ENCODE measurements at regions not wholly inside any gene's neighbourhood (a gene's known extent, or its start where the extent isn't known, plus 50 kb on each side); places are given as distances from the start of the nearest gene placed in this dataset.
"Not testable (repeated sequence)": the region's sequence is repeated elsewhere in the genome, so short reads cannot be mapped to it uniquely, and the experiment has no call there.

GRCh38 chr6:25127076-25127837 lies 151.9 kb upstream of the CARMIL1 start:
- DNase-seq = no peak

- DNase-seq = no peak
These were observed 148.7 kb upstream of the CARMIL1 start for GRCh38 chr6:25130518-25130917.

GRCh38 chr6:25132934-25133333 lies 146.2 kb upstream of the CARMIL1 start:
- DNase-seq = no peak

GRCh38 chr6:25133568-25133967 lies 145.6 kb upstream of the CARMIL1 start:
- DNase-seq = no peak

GRCh38 chr6:25136854-25137253 lies 142.3 kb upstream of the CARMIL1 start:
- DNase-seq = no peak

GRCh38 chr6:25137480-25137879 lies 141.7 kb upstream of the CARMIL1 start:
- DNase-seq = no peak

GRCh38 chr6:25137916-25138232 lies 141.3 kb upstream of the CARMIL1 start:
- DNase-seq = no peak

GRCh38 chr6:25138233-25138933 lies 140.8 kb upstream of the CARMIL1 start:
- DNase-seq = peak in 8 of 14 donors; percentile 10 to 39 (median 18)

- no peak for DNase-seq
These were observed 140.2 kb upstream of the CARMIL1 start for GRCh38 chr6:25138934-25139415.

GRCh38 chr6:25139608-25140007 lies 139.6 kb upstream of the CARMIL1 start:
- not testable (repeated sequence) for DNase-seq

- DNase-seq = no peak
These were observed 136.7 kb upstream of the CARMIL1 start for GRCh38 chr6:25142506-25142905.

- DNase-seq = no peak
These were observed 134.3 kb upstream of the CARMIL1 start for GRCh38 chr6:25144919-25145318.

GRCh38 chr6:25147223-25147622 lies 132.0 kb upstream of the CARMIL1 start:
- no peak for DNase-seq

- no peak for DNase-seq
These were observed 129.1 kb upstream of the CARMIL1 start for GRCh38 chr6:25150031-25150430.

GRCh38 chr6:25150863-25151262 lies 128.3 kb upstream of the CARMIL1 start:
- no peak for DNase-seq

- DNase-seq = no peak
These were observed 126.1 kb upstream of the CARMIL1 start for GRCh38 chr6:25153079-25153478.

- no peak for DNase-seq
These were observed 125.1 kb upstream of the CARMIL1 start for GRCh38 chr6:25154034-25154596.

- DNase-seq = no peak
These were observed 124.0 kb upstream of the CARMIL1 start for GRCh38 chr6:25155211-25155610.

- no peak for DNase-seq
These were observed 123.1 kb upstream of the CARMIL1 start for GRCh38 chr6:25156123-25156522.

- no peak for DNase-seq
These were observed 122.0 kb upstream of the CARMIL1 start for GRCh38 chr6:25157183-25157582.

- no peak for DNase-seq
These were observed 121.3 kb upstream of the CARMIL1 start for GRCh38 chr6:25157842-25158241.

GRCh38 chr6:25160134-25160533 lies 119.0 kb upstream of the CARMIL1 start:
- not testable (repeated sequence) for DNase-seq

- no peak for DNase-seq
These were observed 114.0 kb upstream of the CARMIL1 start for GRCh38 chr6:25165177-25165576.

- no peak for DNase-seq
These were observed 113.4 kb upstream of the CARMIL1 start for GRCh38 chr6:25165800-25166199.

Data from C1 segment of cervical spinal cord (tissue), 14 donors.